Glomerular endothelial cell (primary cell): ENCODE measurements at regions not wholly inside any gene's neighbourhood (a gene's known extent, or its start where the extent isn't known, plus 50 kb on each side); places are given as distances from the start of the nearest gene placed in this dataset.

Experiments
- DNase-seq: peaks from one replicate; pipeline ENCODE4 v3.0.0-alpha.2; 2011; ENCODE audit warnings: low read depth, low spot score; ENCODE audit errors: extremely low read depth

- DNase-seq = no peak
Measured at GRCh38 chr4:1499465-1499864, 93.2 kb upstream of the NKX1-1 start.

- DNase-seq = no peak
Measured at GRCh38 chr4:1497189-1497801, 91.1 kb upstream of the NKX1-1 start.

GRCh38 chr4:1496116-1496642, 89.9 kb upstream of the NKX1-1 start:
- no peak for DNase-seq

- DNase-seq = no peak
Measured at GRCh38 chr4:1495416-1496115, 89.3 kb upstream of the NKX1-1 start.

GRCh38 chr4:1494416-1495315, 88.4 kb upstream of the NKX1-1 start:
- DNase-seq = no peak

GRCh38 chr4:1493540-1494287, 87.5 kb upstream of the NKX1-1 start:
- no peak for DNase-seq

GRCh38 chr4:1492651-1493539, 86.7 kb upstream of the NKX1-1 start:
- no peak for DNase-seq

GRCh38 chr4:1492142-1492457, 85.9 kb upstream of the NKX1-1 start:
- no peak for DNase-seq

- no peak for DNase-seq
Measured at GRCh38 chr4:1491328-1492141, 85.3 kb upstream of the NKX1-1 start.

- DNase-seq = no peak
Measured at GRCh38 chr4:1490654-1491327, 84.5 kb upstream of the NKX1-1 start.

- no peak for DNase-seq
Measured at GRCh38 chr4:1490011-1490653, 83.9 kb upstream of the NKX1-1 start.

- DNase-seq = no peak
Measured at GRCh38 chr4:1489639-1489995, 83.4 kb upstream of the NKX1-1 start.

GRCh38 chr4:1488831-1489638, 82.8 kb upstream of the NKX1-1 start:
- no peak for DNase-seq

GRCh38 chr4:1488357-1488756, 82.1 kb upstream of the NKX1-1 start:
- no peak for DNase-seq

- DNase-seq = no peak
Measured at GRCh38 chr4:1487761-1488160, 81.5 kb upstream of the NKX1-1 start.

- DNase-seq = no peak
Measured at GRCh38 chr4:1487106-1487505, 80.9 kb upstream of the NKX1-1 start.

- no peak for DNase-seq
Measured at GRCh38 chr4:1485280-1485679, 79.0 kb upstream of the NKX1-1 start.
